Stimulated activated CD4-positive, alpha-beta T cell treated with anti-CD3 and anti-CD28 coated beads, Interleukin-12 subunit alpha, Interleukin-12 subunit beta, amount 100 ng/mL, for 48 hours (primary cell): ENCODE measurements at regions not wholly inside any gene's neighbourhood (a gene's known extent, or its start where the extent isn't known, plus 50 kb on each side); places are given as distances from the start of the nearest gene placed in this dataset.
"Not testable (repeated sequence)": the region's sequence is repeated elsewhere in the genome, so short reads cannot be mapped to it uniquely, and the experiment has no call there.

Experiments
- DNase-seq, 3 donors: peaks; one replicate each; pipeline ENCODE4 v3.0.0-alpha.2; 2020; ENCODE audit warnings: low read depth in 2 of 3, low spot score in 1 of 3

- no peak for DNase-seq
These were observed 1722.9 kb upstream of the AGA start for GRCh38 chr4:179165000-179165738.

GRCh38 chr4:179165862-179166261 lies 1723.6 kb upstream of the AGA start:
- DNase-seq, result no peak

DNA sequence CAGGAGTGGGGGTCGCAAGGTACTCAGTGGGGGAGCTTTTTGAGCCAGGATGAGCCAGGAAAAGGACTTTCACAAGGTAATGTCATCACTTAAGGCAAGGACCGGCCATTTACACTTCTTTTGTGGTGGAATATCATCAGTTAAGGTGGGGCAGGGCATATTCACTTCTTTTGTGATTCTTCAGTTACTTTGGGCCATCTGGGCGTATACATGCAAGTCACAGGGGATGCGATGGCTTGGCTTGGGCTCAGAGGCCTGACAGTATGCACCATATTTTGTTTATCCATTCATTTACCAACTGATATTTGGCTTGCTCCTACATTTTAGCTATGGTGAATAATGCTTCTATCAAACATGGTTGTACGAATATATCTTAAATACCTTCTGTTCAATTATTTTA lies 1728.1 kb upstream of the AGA start:
- not testable (repeated sequence) for DNase-seq

DNA sequence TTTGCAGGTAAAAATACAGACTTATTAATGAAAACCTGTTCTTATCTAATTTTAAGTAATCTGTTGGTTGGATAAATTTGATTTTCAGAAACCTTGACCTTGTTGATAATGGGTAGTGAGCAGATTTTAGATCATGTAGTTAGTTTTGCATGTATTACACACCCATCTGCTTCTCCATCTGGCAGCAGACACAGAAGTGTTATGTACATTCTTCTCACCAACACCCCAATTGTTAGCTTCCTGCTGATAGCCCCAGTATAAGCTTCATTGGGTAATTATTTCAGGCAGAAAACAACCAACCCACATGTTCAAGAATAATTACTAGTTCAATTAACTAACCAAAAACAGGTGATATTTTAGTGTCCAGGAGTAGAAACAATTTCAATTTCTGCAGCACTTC lies 1740.5 kb upstream of the AGA start:
- no peak for DNase-seq

- no peak for DNase-seq
These were observed 1753.7 kb upstream of the AGA start for GRCh38 chr4:179195887-179196286.

DNA sequence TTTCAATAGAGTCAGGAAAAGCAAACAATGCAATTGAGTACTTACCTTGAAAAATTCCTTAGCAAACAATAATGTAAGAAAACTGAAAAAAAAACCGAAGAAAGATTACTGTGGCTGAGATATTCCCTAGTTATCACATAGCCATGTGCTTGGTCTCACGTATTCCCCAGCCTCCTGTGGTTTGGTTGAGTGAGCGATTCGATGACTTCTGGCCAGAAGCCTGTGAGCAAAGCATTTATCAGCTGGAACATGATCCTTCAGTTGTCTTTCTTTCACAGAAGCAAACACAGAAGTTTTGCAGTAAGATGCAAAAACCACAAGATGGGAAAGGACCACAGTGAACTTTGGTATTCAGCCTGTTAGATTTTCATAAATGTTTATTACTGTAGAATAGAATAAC lies 1754.3 kb upstream of the AGA start:
- no peak for DNase-seq

DNA sequence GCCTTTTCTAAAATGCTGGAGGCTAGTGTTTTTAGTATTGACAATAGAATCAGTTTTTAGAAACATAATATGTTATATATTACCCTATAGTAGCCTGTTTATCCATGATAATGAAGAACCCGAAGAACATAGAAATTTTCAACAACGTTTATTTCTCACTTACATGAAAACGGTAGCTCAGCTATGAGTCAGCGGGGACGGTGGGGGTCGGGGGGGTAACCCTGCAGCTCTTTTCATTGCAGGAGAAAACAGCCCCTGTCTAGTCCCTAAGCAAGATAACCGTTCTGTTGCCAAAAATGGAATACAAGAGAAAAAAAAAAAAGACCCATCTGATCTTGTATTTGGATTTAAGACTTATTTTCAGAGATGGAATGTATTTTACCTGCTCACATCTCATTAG lies 1758.4 kb upstream of the AGA start:
- DNase-seq, result no peak

- DNase-seq, result no peak
These were observed 1783.4 kb upstream of the AGA start for GRCh38 chr4:179225594-179225993.

DNA sequence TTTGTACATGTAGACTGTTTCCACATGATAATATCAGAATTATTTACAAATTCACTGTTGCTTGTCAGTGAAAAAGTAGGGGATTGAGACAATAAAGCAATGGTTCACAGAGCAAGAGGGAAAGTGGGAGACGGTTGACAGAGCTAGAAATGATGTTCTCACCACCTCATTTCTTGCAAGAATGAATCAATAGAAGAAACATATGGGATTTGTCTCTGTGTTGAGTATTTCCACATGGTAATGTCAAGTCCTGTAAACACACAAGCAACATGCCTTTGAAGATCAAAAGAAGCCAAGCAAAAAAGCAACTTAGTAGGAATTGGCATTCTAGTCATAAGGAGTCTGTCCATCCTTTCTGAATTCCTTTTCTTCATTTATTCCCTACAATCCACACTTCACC lies 1806.6 kb upstream of the AGA start:
- DNase-seq, result no peak

DNA sequence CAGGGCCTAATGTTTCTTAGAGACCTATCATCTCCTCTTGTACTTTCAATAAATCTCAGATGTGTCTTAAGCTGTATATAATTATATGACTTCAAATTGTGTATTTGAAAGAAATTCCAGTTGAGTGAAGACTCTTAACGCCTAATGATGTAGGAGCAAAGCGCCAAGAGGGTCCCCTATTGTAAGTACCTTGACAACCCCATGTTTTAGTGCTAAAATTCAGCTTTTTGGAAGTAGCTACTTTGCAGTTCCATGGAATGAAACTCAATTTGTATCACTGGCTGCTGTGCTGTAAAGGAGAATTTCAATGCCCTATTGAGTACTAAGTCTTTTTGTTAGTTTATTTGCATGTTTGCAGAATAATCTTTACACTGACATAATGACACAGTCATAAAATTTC lies 1826.6 kb upstream of the AGA start:
- DNase-seq, result no peak

DNA sequence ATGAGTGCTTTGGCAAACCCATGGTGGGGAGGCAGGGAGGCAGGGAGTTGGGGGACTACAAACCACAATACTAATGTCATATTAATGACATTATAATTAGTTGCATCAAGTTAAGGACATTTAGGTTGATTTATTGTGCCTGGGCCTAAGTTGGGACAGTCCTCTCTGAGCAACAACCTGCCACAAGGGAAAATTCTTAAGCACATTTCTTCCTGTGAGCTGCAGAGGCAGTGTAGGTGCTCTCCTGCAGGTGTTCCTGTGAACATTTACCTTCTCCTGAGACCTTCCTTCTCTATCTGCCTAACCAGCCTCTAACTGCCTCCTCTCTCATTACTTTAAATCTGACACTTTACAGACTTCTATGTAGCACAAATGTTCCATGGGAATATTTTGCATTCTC lies 1830.0 kb upstream of the AGA start:
- DNase-seq, result no peak

DNA sequence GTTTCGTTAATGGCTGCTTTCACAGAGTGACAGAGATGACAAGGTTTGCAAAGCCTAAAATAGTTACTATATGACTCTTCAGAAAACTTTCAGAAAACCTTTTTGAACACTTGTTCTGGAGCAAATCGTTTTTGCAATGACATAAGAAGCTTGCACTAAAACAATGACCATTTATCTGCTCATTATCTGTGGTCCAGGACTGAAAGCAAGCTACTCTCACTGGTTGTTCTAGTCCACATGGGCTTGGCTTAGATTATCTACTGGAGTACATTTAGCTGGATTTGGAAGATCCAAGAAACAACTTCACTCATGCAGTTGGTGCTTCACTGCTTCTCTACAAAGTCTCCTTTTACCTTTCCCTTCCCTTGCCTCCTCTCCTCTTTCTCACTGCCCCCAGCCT lies 1836.4 kb upstream of the AGA start:
- no peak for DNase-seq

DNA sequence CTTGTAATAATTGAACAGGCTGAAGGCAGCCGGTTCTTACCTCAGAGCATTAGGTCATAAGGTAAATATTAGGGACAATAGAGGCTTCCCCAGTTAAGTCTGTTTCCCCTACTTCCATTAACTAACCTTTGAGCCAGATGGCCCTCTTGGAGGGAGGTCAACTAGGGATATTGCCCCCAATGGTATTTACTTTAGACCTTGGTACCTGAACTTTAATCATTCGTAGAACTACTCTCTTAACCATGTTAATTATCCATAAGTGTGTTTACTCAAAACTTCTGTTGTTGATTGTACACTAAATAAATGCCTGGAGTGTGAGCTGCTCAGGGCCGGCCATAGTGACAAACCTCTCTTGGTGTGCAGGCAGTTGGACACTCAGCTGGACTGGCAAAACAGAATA lies 1843.5 kb upstream of the AGA start:
- DNase-seq, result no peak

DNA sequence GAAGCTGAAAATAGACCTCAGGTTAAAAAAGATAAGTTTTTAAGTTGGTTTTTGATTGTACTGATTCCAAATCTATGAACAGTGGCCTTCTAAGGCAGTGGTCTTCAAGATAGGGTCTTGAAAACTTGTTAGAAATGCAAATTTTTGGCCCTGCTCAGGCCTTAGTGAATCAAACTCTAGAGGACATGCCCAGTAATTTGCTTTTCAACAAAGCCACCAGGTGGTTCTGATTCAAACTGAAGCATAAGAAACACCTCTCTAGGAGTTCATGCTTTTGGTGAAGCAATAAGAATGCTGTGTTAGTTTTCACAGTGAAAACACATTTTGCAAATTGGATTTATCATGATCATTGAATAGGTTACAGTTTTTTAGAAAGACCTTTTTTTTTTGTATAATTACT lies 1849.4 kb upstream of the AGA start:
- no peak for DNase-seq

- DNase-seq, result no peak
These were observed 1850.2 kb upstream of the AGA start for GRCh38 chr4:179292468-179292867.

GRCh38 chr4:179307297-179308136 lies 1865.3 kb upstream of the AGA start:
- peak in 2 of 3 donors; percentile 2 to 17 for DNase-seq

DNA sequence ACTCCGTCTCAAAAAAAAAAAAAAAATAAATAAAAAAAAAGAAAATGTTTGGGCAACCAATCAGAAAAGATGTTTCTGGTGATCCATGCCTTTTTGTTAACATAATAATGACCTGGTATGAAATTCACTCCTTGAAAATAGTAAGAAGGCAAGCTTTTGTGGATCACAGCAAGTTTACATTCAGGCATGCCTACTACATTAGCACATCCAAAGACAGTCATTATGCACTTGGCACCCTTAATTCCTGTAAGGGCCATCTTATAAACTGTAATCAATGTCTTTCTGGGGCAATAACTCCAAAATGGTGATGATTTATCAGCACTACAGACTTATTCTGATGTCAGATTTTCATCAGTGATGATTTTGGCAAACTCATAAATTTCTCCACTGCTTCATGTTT lies 1871.6 kb upstream of the AGA start:
- no peak for DNase-seq

DNA sequence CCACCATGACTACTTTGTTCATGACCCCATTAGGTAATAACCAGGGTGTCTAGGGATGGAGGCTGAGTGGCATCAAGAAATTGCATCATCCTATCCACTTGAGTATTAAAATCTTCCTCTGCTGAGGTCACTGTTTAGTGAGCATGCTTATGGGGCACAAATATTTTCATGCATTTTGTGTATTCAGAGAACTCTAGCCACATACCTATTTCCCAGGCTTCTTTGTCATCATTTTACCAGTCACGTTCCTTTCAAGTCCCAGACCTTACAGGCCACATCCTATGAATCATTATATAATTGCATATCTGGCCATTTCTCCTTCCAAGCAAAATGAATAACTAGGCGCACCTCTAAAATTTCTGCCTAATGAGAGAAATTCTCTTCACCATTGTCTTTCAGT lies 1882.9 kb upstream of the AGA start:
- no peak for DNase-seq

GRCh38 chr4:179328627-179329026 lies 1886.4 kb upstream of the AGA start:
- no peak for DNase-seq

DNA sequence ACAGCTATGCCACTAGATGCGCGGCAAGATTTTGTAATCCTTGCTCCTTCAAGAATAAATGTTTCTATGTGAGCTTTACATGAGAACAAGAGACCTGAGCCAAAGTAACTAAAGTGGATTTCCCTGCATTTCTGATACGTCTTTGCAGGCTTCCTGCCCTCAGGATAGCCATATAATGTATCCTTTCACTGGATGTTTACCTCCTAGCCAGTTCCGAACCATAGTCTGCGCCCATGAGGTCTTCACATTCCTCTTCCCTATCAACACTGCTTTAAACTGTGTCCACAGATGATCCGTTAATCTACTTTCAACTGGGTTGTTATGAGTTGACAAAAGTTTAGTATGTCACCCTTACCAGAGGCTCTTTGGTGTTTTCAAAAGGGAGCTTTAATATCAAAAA lies 1889.1 kb upstream of the AGA start:
- DNase-seq, result no peak

GRCh38 chr4:179344861-179345260 lies 1902.6 kb upstream of the AGA start:
- DNase-seq, result no peak

DNA sequence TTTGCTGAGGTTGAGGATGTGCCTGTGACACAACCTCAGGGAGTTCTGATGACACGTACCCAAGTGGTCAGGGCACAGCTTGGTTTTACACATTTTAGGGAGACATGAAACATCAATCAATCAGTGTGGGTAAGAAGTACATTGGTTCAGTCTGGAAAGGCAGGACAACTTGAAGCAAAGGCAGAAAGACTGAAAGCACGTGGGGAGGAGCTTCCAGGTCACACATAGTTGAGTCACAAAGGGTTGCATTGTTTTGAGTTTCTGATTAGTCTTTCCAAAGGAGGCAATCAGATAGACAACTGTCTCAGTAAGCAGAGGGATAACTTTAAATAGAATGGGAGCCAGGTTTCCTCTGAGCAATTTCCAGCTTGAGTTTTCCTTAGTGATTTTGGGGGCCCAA lies 1910.0 kb upstream of the AGA start:
- DNase-seq, result no peak

GRCh38 chr4:179353786-179354185 lies 1911.5 kb upstream of the AGA start:
- DNase-seq, result no peak
